HG03045 (cell line): ENCODE measurements at regions not wholly inside any gene's neighbourhood (a gene's known extent, or its start where the extent isn't known, plus 50 kb on each side); places are given as distances from the start of the nearest gene placed in this dataset.

ENCODE experiments used
- ATAC-seq: cut with Tn5 transposase; IDR thresholded peaks from one replicate; pipeline ENCODE4 v1.9.1; 2021; ENCODE audit warnings: mild to moderate bottlenecking, moderate library complexity; ENCODE audit not compliant: unreplicated experiment

GRCh38 chr1:65741993-65742392, 50.7 kb upstream of the PDE4B start:
- ATAC-seq = no peak
